ENCODE measurements at regions not wholly inside any gene's neighbourhood (a gene's known extent, or its start where the extent isn't known, plus 50 kb on each side); places are given as distances from the start of the nearest gene placed in this dataset.
A peak's percentile ranks its signal among the peaks of the same experiment; 100 is the strongest.

DNA sequence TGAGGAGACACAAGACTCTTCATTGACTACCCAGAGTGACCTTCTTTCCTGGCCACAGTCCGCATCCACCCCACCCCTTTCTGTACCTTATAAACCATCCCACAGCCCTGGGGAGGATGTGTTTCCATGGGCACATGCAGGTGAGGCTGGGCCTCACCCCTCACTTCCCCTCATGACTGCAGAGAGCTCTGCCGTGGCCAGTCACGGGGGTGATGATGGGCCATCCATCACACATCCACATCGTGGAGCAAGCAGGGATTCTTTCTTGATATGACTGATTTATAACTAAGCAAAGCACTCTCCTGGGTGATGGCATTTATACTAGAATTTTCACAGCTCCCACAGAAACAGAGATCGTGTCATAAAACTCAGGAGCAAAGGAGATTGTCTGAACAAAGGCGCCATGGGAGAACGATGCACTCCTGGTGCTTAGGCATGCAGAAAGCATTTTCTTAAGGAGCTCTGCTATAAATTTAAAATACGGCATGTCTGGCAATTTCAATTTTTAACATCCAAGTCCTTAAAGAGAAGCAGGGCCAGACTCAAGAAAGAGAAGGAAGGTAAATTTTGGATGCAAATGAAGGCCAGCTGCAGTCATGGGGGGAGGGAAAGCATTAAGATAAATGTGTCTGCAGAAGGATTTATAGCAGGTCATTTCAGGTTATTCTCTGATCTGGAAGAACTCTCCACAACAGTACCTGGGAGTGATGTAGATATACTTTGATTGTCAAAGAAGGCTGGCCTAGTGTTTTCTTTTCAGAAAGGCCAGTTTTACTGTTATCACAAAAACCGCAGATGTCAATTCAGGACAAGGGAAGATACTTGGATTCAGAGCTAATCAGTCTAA is 777.0 kb downstream of the C6orf118 start:
- CTCF ChIA-PET: interaction anchor here (0.6 kb wide), 1 partner anchor 76 kb away, joined by 3 read pairs; no protein-coding TSS in a partner anchor
- DNase-seq (no peak), ATAC-seq (ENCODE audit: low read depth) (no peak)
- H4K8ac ChIP-seq (ENCODE audit: low read depth in 2 of 2, low read length in 2 of 2): no peak overlapping the region
- no peaks in the 10 kb centered on the region for H3K79me1 ChIP-seq (ENCODE audit: low read depth in 1 of 2, low read length in 2 of 2)
- no peak overlapping the region for H4K91ac ChIP-seq (ENCODE audit: insufficient read depth, low read depth, low read length)
- H3K4ac ChIP-seq (ENCODE audit: low read depth, low read length): no peak overlapping the region
- H3K9ac ChIP-seq (ENCODE audit: low read depth, low read length): no peak overlapping the region
- H3K56ac ChIP-seq (ENCODE audit: extremely low read depth, insufficient read depth, low read length): no peak overlapping the region
- in situ Hi-C loops (cut with MboI; ENCODE audit: low sequenced_read_pairs) (no loop called here), intact Hi-C loops (cut with micrococcal nuclease) (no loop called here), dilution Hi-C loops (cut with HindIII; ENCODE audit: low sequenced_read_pairs, unreplicated experiment) (no loop called here)
- H2BK120ac ChIP-seq (ENCODE audit: low read depth, low read length): no peak overlapping the region
- H2AFZ ChIP-seq (replicated peaks; ENCODE audit: low read length, poor library complexity): peak overlapping the region; percentile 32
- H3K23ac ChIP-seq (ENCODE audit: low read depth, low read length): no peak overlapping the region
- no peak overlapping the region for H3K14ac ChIP-seq (replicated peaks; ENCODE audit: low read depth, low read length)
- H3K4me2 ChIP-seq (ENCODE audit: low read depth, low read length): no peak overlapping the region
- H2AK5ac ChIP-seq (ENCODE audit: low read depth, low read length): no peak overlapping the region
- WGBS, 2 experiments (ENCODE audit: extremely low coverage in 2 of 2, insufficient read length in 1 of 2): 60% methylated on average over 3 of the region's 9 CpGs; no CpG with 5 or more reads in 1 of the 2 experiments
- no peaks in the 10 kb centered on the region for H3K36me3 ChIP-seq (ENCODE audit: control insufficient read depth, insufficient read depth, low read length)
- no peak overlapping the region for H2BK15ac ChIP-seq (ENCODE audit: low read depth, low read length)
- H4K20me1 ChIP-seq (ENCODE audit: insufficient read depth, low read length): no peaks in the 10 kb centered on the region
- no peak overlapping the region for H3K18ac ChIP-seq (ENCODE audit: low read depth, low read length)
- H3K9me1 ChIP-seq (ENCODE audit: insufficient read depth, low read length): no peaks in the 10 kb centered on the region
- no peak overlapping the region for H3K4me3 ChIP-seq (ENCODE audit: insufficient read depth, low read depth, low read length)
- no peak overlapping the region for H2BK20ac ChIP-seq (ENCODE audit: low read depth, low read length)
- peaks cover 5% of the 10 kb centered on the region; the same call in 1 of the 2 replicates for H3K9me3 ChIP-seq (ENCODE audit: control insufficient read depth, insufficient read depth, low read length)
- no peak overlapping the region for H4K5ac ChIP-seq (ENCODE audit: low read depth, low read length)
- POLR2A ChIA-PET (ENCODE audit: unreplicated experiment): no interaction called here
- no peaks in the 10 kb centered on the region for H3K27me3 ChIP-seq (ENCODE audit: control insufficient read depth, insufficient read depth, low read length)
- BruUV-seq (replicated peaks): no TSS peak
- no peak overlapping the region for H2AK9ac ChIP-seq (replicated peaks; ENCODE audit: low read depth, low read length, poor library complexity)
- H2BK5ac ChIP-seq (ENCODE audit: low read depth, low read length, poor library complexity, severe bottlenecking): no peak overlapping the region
- no peaks in the 10 kb centered on the region for H3K4me1 ChIP-seq (ENCODE audit: control insufficient read depth, insufficient read depth, low read length)
- no peak overlapping the region for H3K27ac ChIP-seq (ENCODE audit: insufficient read depth, low read length)
- TF ChIP-seq MAZ (IDR thresholded peaks at IDR 0.05; ENCODE audit: borderline replicate concordance, low read depth, low read length) (no peak), RFX5 (IDR thresholded peaks at IDR 0.05; ENCODE audit: low read depth, low read length) (no peak), NFE2L2 (IDR thresholded peaks at IDR 0.05; ENCODE audit: low read depth, low read length) (no peak), CEBPB (IDR thresholded peaks at IDR 0.05; ENCODE audit: low read depth, low read length) (no peak), ELK1 (IDR thresholded peaks at IDR 0.05; ENCODE audit: borderline replicate concordance, low read depth, low read length) (no peak), BHLHE40 (IDR thresholded peaks at IDR 0.05; ENCODE audit: low read depth, low read length) (no peak), MAFK (IDR thresholded peaks at IDR 0.05; ENCODE audit: low read depth, low read length) (no peak), RCOR1 (IDR thresholded peaks at IDR 0.05; ENCODE audit: insufficient replicate concordance, low read length) (no peak), RAD21 (IDR thresholded peaks at IDR 0.05; ENCODE audit: low read length) (no peak), USF2 (IDR thresholded peaks at IDR 0.05; ENCODE audit: low read depth, low read length) (no peak), MXI1 (IDR thresholded peaks at IDR 0.05; ENCODE audit: borderline replicate concordance, low read depth, low read length) (no peak), FOS (IDR thresholded peaks at IDR 0.05; ENCODE audit: low read depth, low read length) (no peak)
- TF ChIP-seq, protein P1, sequence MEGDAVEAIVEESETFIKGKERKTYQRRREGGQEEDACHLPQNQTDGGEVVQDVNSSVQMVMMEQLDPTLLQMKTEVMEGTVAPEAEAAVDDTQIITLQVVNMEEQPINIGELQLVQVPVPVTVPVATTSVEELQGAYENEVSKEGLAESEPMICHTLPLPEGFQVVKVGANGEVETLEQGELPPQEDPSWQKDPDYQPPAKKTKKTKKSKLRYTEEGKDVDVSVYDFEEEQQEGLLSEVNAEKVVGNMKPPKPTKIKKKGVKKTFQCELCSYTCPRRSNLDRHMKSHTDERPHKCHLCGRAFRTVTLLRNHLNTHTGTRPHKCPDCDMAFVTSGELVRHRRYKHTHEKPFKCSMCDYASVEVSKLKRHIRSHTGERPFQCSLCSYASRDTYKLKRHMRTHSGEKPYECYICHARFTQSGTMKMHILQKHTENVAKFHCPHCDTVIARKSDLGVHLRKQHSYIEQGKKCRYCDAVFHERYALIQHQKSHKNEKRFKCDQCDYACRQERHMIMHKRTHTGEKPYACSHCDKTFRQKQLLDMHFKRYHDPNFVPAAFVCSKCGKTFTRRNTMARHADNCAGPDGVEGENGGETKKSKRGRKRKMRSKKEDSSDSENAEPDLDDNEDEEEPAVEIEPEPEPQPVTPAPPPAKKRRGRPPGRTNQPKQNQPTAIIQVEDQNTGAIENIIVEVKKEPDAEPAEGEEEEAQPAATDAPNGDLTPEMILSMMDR (conservative IDR thresholded peaks at IDR 0.05; ENCODE audit: low read depth, low read length): no peak

Data from IMR-90 (cell line).